HG03442 (cell line): ENCODE measurements at regions not wholly inside any gene's neighbourhood (a gene's known extent, or its start where the extent isn't known, plus 50 kb on each side); places are given as distances from the start of the nearest gene placed in this dataset.

Source experiments
- ATAC-seq: cut with Tn5 transposase; IDR thresholded peaks from one replicate; pipeline ENCODE4 v1.9.1; 2021; ENCODE audit warnings: mild to moderate bottlenecking, moderate library complexity; ENCODE audit not compliant: unreplicated experiment

DNA sequence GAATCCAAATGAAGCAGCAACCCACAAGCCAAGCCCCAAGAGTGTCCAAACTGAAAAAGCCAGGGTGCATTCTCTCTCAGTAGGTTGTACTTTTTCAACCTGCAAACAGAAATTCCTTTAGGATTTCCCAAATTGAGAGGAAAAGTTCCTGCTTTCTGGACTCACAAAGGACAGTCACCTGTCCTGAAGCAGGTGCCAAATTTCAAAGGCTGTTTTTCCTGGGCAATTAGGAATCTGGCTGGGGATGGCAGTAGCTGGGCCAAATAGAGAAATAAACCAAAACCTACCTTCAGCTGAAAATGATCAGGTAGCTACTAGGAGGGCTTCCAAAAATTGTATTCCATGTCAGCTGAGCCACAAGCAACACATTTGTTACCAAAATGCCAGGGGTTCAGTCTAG lies 83.1 kb upstream of the TP63 start:
- no peak for ATAC-seq

- no peak for ATAC-seq
Observed at GRCh38 chr3:189551007-189551406, 80.2 kb upstream of the TP63 start.

DNA sequence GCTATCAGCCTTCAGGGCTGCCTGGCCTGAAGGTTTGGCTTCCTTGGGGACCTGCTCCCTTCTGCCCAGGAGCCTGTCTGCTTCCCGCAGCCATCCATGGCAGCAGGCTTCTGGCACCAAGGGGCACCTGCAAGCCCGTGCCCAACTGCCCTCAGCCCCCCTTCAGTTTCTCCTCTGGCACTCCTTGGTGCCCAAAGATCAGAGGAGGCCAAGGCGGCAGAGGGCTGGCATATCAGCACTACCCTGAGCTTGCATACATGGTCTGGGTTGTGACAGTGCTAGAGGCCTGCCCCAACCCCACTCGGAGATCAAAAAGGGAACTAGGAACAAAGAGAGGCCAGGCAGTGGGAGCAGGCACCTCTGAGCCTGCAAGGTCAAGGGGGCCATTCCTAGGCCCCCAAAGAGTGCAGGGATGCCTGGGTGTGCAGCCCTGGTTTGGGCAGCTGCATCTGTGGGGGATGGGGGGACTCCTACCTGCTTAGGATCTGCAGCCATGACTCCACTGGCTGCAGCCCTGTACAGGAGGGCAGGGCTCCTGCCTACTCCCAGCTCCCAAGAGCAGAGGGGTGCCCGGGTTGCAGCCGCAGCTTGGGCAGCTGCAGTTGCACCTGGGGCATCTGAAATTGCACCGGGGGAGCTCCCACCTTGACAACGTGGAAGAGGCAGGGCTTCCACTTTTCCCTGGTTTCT lies 76.2 kb upstream of the TP63 start:
- no peak for ATAC-seq

DNA sequence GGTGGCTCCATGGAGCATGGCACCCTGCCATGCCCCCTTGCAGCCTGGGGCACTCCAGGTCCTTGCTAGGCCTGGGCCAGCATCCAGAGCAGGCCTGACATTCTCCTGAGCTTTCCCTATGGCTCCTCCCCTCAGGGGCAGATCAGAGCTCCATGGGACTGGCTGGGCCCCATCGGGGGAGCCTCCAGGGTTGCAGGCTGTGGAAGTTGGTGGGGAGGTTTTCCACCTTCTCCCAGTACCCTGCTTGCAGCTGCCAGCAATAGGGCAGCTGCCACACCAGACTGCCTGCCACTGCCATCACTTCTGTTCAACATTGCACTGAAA lies 75.7 kb upstream of the TP63 start:
- no peak for ATAC-seq

- ATAC-seq, result no peak
Observed at GRCh38 chr3:189557824-189558223, 73.4 kb upstream of the TP63 start.

- no peak for ATAC-seq
Observed at GRCh38 chr3:189561256-189561655, 69.9 kb upstream of the TP63 start.

GRCh38 chr3:189563853-189564563 lies 67.2 kb upstream of the TP63 start:
- peak; percentile 88 for ATAC-seq

- ATAC-seq, result no peak
Observed at GRCh38 chr3:189566550-189567130, 64.5 kb upstream of the TP63 start.

DNA sequence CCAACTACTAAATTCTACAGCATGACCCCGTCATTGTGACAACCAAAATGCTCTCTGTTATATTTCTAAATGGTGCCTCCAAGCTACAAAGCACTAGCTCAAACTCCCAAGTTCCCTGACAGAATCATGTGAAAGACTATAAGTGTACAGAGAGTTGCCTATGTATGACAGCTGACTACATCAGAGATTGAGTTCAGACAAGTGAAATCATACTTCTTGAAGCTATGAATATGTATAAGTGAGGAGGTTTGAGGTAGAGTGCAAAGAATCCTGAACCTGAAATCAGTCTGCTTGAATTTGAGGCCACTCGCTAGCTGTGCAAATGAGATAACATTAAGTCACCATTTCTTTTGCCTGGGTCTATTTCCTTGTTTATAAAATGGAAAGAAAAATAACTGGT lies 63.9 kb upstream of the TP63 start:
- ATAC-seq, result no peak

- peak; percentile 29 for ATAC-seq
Observed at GRCh38 chr3:189567766-189568420, 63.3 kb upstream of the TP63 start.

GRCh38 chr3:189568961-189569360 lies 62.2 kb upstream of the TP63 start:
- no peak for ATAC-seq

DNA sequence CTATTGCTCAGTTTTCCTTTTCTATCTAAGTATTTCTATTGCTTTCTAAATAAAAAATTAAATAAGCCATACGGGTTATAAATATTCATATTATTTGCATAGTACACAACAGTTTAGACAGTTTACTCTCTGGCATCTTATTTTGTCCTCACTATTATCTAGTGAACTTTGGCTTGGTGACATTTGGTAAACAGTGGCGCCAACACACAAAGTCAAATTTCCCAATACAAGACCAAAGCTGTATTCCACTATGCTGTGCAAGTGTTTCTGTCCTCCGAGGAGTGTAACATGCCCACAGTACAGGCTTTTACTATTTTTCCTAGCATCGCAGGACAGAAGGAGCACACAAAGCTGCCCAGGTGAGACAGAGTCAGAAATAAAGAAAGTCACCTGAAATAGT lies 61.7 kb upstream of the TP63 start:
- ATAC-seq, result no peak

- peak; percentile 44 for ATAC-seq
Observed at GRCh38 chr3:189570916-189571315, 60.3 kb upstream of the TP63 start.

GRCh38 chr3:189572249-189572648 lies 58.9 kb upstream of the TP63 start:
- ATAC-seq, result no peak

- peak; percentile 45 for ATAC-seq
Observed at GRCh38 chr3:189573004-189573403, 58.2 kb upstream of the TP63 start.

DNA sequence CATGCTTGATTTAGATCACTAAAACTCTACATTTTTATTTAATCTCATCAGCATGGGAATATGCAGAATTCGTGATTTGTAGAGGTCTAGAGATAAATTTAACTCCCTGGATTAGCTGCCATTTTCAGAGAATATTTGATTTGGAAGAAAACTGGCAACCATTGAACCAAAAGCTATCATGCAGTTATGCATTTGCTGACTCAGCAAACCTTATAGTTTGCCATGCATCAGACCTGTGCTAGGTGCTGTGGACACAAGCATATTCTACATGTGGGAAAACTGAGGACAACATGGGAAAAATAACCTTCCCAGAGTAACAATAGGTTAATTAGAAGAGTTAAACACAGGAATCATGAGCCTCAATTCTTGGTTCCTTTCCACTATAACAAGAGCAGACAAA lies 54.7 kb upstream of the TP63 start:
- no peak for ATAC-seq

GRCh38 chr3:189577050-189577951 lies 53.9 kb upstream of the TP63 start:
- ATAC-seq, result no peak

GRCh38 chr3:189580190-189580589 lies 51.0 kb upstream of the TP63 start:
- no peak for ATAC-seq
